WERI-Rb-1 (cell line): ENCODE measurements at regions not wholly inside any gene's neighbourhood (a gene's known extent, or its start where the extent isn't known, plus 50 kb on each side); places are given as distances from the start of the nearest gene placed in this dataset.

Experiments used
- DNase-seq: peaks from one replicate; pipeline ENCODE4 v3.0.0-alpha.2; 2020
- H3K27ac ChIP-seq: fragments of 250-450 bp; sonication (Bioruptor Pico); 2 replicates; pipeline ENCODE4 v1.5.1; 2020; ENCODE audit warnings: mild to moderate bottlenecking, moderate library complexity
- H3K27me3 ChIP-seq: fragments of 250-450 bp; sonication (Bioruptor Pico); 2 replicates; pipeline ENCODE4 v1.5.1; 2021; ENCODE audit warnings: mild to moderate bottlenecking, low read depth, moderate library complexity; ENCODE audit not compliant: insufficient read depth, severe bottlenecking
- H3K36me3 ChIP-seq: fragments of 250-450 bp; sonication (Bioruptor Pico); 2 replicates; pipeline ENCODE4 v1.5.1; 2020; ENCODE audit warnings: mild to moderate bottlenecking, moderate library complexity
- H3K4me3 ChIP-seq: 2 replicates; pipeline ENCODE4 v1.5.1; 2011; ENCODE audit warnings: low read depth, mild to moderate bottlenecking, control low read depth, low read length
- H3K9me3 ChIP-seq: fragments of 250-450 bp; sonication (Bioruptor Pico); 2 replicates; pipeline ENCODE4 v1.5.1; 2021; ENCODE audit warnings: mild to moderate bottlenecking, moderate library complexity; ENCODE audit not compliant: severe bottlenecking
- TF ChIP-seq, protein P1 (sequence below): IDR thresholded peaks from 2 replicates; pipeline ENCODE4 v1.5.1; 2011; ENCODE audit warnings: low read depth, mild to moderate bottlenecking, control low read depth, inconsistent platforms, low read length

- Histone ChIP-seq H3K36me3 (no peaks in the 10 kb centered on the region), H3K4me3 (no peak overlapping the region), H3K27ac (no peak overlapping the region), H3K27me3 (no peaks in the 10 kb centered on the region), H3K9me3 (peaks cover 9% of the 10 kb centered on the region)
- DNase-seq = no peak
- TF ChIP-seq, protein P1, sequence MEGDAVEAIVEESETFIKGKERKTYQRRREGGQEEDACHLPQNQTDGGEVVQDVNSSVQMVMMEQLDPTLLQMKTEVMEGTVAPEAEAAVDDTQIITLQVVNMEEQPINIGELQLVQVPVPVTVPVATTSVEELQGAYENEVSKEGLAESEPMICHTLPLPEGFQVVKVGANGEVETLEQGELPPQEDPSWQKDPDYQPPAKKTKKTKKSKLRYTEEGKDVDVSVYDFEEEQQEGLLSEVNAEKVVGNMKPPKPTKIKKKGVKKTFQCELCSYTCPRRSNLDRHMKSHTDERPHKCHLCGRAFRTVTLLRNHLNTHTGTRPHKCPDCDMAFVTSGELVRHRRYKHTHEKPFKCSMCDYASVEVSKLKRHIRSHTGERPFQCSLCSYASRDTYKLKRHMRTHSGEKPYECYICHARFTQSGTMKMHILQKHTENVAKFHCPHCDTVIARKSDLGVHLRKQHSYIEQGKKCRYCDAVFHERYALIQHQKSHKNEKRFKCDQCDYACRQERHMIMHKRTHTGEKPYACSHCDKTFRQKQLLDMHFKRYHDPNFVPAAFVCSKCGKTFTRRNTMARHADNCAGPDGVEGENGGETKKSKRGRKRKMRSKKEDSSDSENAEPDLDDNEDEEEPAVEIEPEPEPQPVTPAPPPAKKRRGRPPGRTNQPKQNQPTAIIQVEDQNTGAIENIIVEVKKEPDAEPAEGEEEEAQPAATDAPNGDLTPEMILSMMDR = no peak
Measured at GRCh38 chr17:83196366-83196765, 117.0 kb downstream of the METRNL start.

DNA sequence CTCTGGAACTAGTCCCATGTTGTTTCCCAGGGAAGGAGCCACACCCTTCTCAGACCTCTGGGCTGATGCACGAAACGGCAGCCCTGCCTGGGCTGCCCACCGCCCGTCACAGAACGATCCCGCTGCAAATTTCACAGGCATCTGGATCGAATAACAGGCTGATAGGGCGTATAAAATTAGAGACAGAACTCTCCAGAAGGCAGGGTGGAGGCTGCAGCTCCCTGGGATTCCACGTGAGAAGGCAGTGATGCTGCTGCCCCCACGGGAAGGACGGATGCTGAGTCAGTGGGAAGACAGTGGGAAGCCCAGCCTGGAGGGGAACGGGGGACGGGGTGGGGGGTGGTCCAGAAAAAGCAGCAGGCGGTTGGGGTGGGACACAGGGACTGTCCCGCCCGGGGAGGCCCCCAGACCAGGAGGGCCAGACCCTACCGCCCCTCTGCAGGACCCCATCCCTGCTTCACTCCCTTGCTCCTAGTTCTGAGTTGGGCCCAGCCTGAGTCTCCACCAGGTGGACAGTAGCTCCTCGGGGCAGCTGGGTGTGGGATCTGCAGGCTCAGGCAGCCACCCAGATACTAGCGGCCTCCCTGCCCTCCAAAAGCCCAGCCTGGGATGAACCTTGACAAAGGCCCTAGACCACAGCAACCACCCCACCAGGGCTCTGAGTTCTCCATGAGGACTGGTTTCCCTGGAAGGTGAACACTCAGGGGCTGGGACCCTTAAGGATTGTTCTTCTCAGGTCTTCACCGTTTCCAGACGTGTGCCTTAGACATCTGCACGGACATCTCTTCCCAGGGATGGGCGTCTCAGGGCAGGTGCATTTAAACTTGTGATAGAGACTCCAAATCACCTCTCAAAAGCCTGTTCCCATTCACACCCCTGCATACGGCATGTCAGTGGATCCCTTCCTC lies 117.8 kb downstream of the METRNL start:
- TF ChIP-seq, protein P1 = no peak
- Histone ChIP-seq H3K27me3 (no peaks in the 10 kb centered on the region), H3K9me3 (peaks cover 9% of the 10 kb centered on the region)

DNA sequence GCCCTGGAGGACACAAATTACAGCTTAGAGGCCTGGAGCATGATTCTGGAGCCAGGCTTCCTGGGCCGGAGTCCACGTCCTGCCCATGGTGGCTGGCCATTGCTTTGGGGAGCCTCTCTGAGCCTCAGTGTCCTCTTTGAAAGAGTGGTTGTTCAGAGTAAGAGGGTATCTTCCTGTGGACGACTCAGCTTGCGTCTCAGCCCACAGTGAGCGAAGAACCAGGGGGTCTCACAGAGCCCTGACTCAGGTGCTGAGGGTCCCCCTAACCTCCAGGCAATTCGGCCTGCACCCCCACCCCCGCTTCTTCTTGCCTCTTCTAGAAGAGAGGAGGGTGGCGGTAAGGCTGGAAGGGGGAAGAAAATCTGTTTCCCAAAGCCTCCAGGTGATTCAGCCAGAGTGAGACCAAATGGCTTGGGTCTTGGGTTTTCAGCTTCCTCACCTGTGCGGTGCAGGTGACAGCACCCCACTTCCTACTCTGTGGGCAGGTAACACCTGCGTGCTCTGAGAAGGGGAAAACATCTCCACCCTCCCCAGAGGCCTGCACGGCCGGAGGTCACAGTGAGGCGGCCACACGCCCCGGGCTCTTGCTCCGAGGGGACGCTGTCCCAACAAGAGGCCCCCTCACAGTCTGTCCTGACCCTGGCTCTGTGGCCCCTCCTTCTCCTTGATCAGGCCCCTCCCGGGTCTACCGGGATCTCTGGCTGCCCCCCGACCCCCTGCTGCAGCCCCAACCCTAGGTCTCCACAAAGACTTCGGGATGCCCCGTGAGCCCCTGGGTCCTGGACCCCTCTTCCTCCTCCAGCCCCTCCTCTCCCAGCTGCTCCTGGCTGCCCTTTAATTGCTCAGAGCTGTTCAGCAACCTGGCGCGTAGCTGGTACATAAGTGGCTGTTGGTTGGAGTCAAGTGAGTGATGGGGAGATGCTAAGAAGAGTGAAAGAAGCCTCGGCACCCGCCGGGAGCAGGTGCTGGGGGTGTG lies 119.2 kb downstream of the METRNL start:
- no peak for DNase-seq
- TF ChIP-seq, protein P1 = no peak
- Histone ChIP-seq H3K4me3 (no peak overlapping the region), H3K27me3 (no peaks in the 10 kb centered on the region), H3K36me3 (no peaks in the 10 kb centered on the region), H3K9me3 (peaks cover 9% of the 10 kb centered on the region), H3K27ac (no peak overlapping the region)

More for the DNA sequence above, 117.8 kb downstream of the METRNL start:
- DNase-seq = no peak
- no peak overlapping the region for H3K27ac ChIP-seq
- H3K4me3 ChIP-seq = no peak overlapping the region
- no peaks in the 10 kb centered on the region for H3K36me3 ChIP-seq

- Histone ChIP-seq H3K36me3 (no peaks in the 10 kb centered on the region), H3K4me3 (no peak overlapping the region), H3K27ac (no peak overlapping the region), H3K9me3 (peaks cover 11% of the 10 kb centered on the region), H3K27me3 (no peaks in the 10 kb centered on the region)
- TF ChIP-seq, protein P1 = no peak
- peak; percentile 7 for DNase-seq
Measured at GRCh38 chr17:83199500-83200201, 120.2 kb downstream of the METRNL start.

DNA sequence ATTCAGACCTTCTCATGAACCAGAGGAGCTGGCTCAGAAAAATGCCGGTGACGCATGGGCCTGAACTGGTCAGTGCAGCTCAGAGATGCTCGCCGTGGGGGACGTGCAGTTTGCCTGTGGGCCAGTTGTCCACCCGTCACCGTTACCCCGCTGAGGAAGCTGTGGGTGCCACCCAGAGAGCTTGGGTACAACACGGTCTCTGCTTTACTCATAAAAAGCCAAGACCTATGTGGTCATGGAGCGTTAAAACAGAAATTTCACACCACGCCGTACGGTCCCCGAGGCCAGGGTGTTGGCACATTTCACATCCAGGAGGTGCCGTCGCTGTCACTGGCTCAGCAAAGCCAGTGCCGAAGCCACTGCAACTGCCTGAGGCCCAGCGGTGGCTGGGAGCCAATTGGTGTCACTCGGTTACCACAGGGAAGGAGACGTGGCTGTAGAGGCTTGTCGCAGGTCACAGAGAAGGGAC lies 120.9 kb downstream of the METRNL start:
- peaks cover 9% of the 10 kb centered on the region for H3K9me3 ChIP-seq
- peak; percentile 4 for DNase-seq

More for the DNA sequence above, 120.9 kb downstream of the METRNL start:
- H3K27ac ChIP-seq = no peak overlapping the region
- H3K27me3 ChIP-seq = no peaks in the 10 kb centered on the region
- no peaks in the 10 kb centered on the region for H3K36me3 ChIP-seq
- TF ChIP-seq, protein P1 = no peak
- H3K4me3 ChIP-seq = no peak overlapping the region
